ENCODE measurements at regions not wholly inside any gene's neighbourhood (a gene's known extent, or its start where the extent isn't known, plus 50 kb on each side); places are given as distances from the start of the nearest gene placed in this dataset.
"Not testable (repeated sequence)": the region's sequence is repeated elsewhere in the genome, so short reads cannot be mapped to it uniquely, and the experiment has no call there.

GRCh38 chr5:93682471-93683404, 58.7 kb downstream of the POU5F2 start:
- not testable (repeated sequence) for H3K4me3 ChIP-seq (ENCODE audit: low read length); H3K9ac ChIP-seq (ENCODE audit: low read length); H3K9me3 ChIP-seq (ENCODE audit: control insufficient read depth, low read length); H3K27me3 ChIP-seq (replicated peaks; ENCODE audit: control insufficient read depth, insufficient read depth, low read length); H3K36me3 ChIP-seq (ENCODE audit: control insufficient read depth, insufficient read depth, low read length, severe bottlenecking)
- DNase-seq (ENCODE audit: low read depth) = peak; percentile 36
- H3K4me1 ChIP-seq (ENCODE audit: control insufficient read depth, insufficient read depth, low read length) = peaks cover 19% of the 10 kb centered on the region

- peak; percentile 37 for DNase-seq (ENCODE audit: low read depth)
- Histone ChIP-seq H3K9me3 (ENCODE audit: control insufficient read depth, low read length) (no peaks in the 10 kb centered on the region), H3K9ac (ENCODE audit: low read length) (no peak overlapping the region), H3K36me3 (ENCODE audit: control insufficient read depth, insufficient read depth, low read length, severe bottlenecking) (no peaks in the 10 kb centered on the region), H3K4me1 (ENCODE audit: control insufficient read depth, insufficient read depth, low read length) (peaks cover 29% of the 10 kb centered on the region), H3K4me3 (ENCODE audit: low read length) (no peak overlapping the region), H3K27me3 (replicated peaks; ENCODE audit: control insufficient read depth, insufficient read depth, low read length) (no peaks in the 10 kb centered on the region)
Observed at GRCh38 chr5:93681432-93681831, 60.0 kb downstream of the POU5F2 start.

- Histone ChIP-seq H3K4me1 (ENCODE audit: control insufficient read depth, insufficient read depth, low read length) (peaks cover 37% of the 10 kb centered on the region), H3K36me3 (ENCODE audit: control insufficient read depth, insufficient read depth, low read length, severe bottlenecking) (no peaks in the 10 kb centered on the region), H3K27me3 (replicated peaks; ENCODE audit: control insufficient read depth, insufficient read depth, low read length) (no peaks in the 10 kb centered on the region), H3K9me3 (ENCODE audit: control insufficient read depth, low read length) (no peaks in the 10 kb centered on the region), H3K9ac (ENCODE audit: low read length) (no peak overlapping the region), H3K4me3 (ENCODE audit: low read length) (peak overlapping the region; percentile 1)
- DNase-seq (ENCODE audit: low read depth) = peak; percentile 95
Observed at GRCh38 chr5:93677359-93677891, 64.0 kb downstream of the POU5F2 start.

GRCh38 chr5:93676704-93677103, 64.7 kb downstream of the POU5F2 start:
- Histone ChIP-seq H3K36me3 (ENCODE audit: control insufficient read depth, insufficient read depth, low read length, severe bottlenecking) (no peaks in the 10 kb centered on the region), H3K9me3 (ENCODE audit: control insufficient read depth, low read length) (no peaks in the 10 kb centered on the region), H3K9ac (ENCODE audit: low read length) (no peak overlapping the region), H3K4me1 (ENCODE audit: control insufficient read depth, insufficient read depth, low read length) (peaks cover 31% of the 10 kb centered on the region), H3K27me3 (replicated peaks; ENCODE audit: control insufficient read depth, insufficient read depth, low read length) (no peaks in the 10 kb centered on the region), H3K4me3 (ENCODE audit: low read length) (peak overlapping the region; percentile 28)
- peak; percentile 18 for DNase-seq (ENCODE audit: low read depth)

- Histone ChIP-seq H3K9ac (ENCODE audit: low read length) (no peak overlapping the region), H3K4me1 (ENCODE audit: control insufficient read depth, insufficient read depth, low read length) (peaks cover 22% of the 10 kb centered on the region), H3K4me3 (ENCODE audit: low read length) (no peak overlapping the region), H3K9me3 (ENCODE audit: control insufficient read depth, low read length) (no peaks in the 10 kb centered on the region), H3K36me3 (ENCODE audit: control insufficient read depth, insufficient read depth, low read length, severe bottlenecking) (no peaks in the 10 kb centered on the region), H3K27me3 (replicated peaks; ENCODE audit: control insufficient read depth, insufficient read depth, low read length) (no peaks in the 10 kb centered on the region)
- no peak for DNase-seq (ENCODE audit: low read depth)
Observed at GRCh38 chr5:93675460-93676450, 65.6 kb downstream of the POU5F2 start.

- no peak overlapping the region for H3K4me3 ChIP-seq (ENCODE audit: low read length)
- no peak for DNase-seq (ENCODE audit: low read depth)
Observed at GRCh38 chr5:93674866-93675459, 66.4 kb downstream of the POU5F2 start.

GRCh38 chr5:93674138-93674537, 67.3 kb downstream of the POU5F2 start:
- no peak for DNase-seq (ENCODE audit: low read depth)
- Histone ChIP-seq H3K27me3 (replicated peaks; ENCODE audit: control insufficient read depth, insufficient read depth, low read length) (no peaks in the 10 kb centered on the region), H3K4me3 (ENCODE audit: low read length) (no peak overlapping the region), H3K9me3 (ENCODE audit: control insufficient read depth, low read length) (no peaks in the 10 kb centered on the region), H3K36me3 (ENCODE audit: control insufficient read depth, insufficient read depth, low read length, severe bottlenecking) (no peaks in the 10 kb centered on the region), H3K9ac (ENCODE audit: low read length) (no peak overlapping the region), H3K4me1 (ENCODE audit: control insufficient read depth, insufficient read depth, low read length) (peaks cover 22% of the 10 kb centered on the region)

More at GRCh38 chr5:93674866-93675459, 66.4 kb downstream of the POU5F2 start:
- Histone ChIP-seq H3K27me3 (replicated peaks; ENCODE audit: control insufficient read depth, insufficient read depth, low read length) (no peaks in the 10 kb centered on the region), H3K4me1 (ENCODE audit: control insufficient read depth, insufficient read depth, low read length) (peaks cover 22% of the 10 kb centered on the region), H3K9me3 (ENCODE audit: control insufficient read depth, low read length) (no peaks in the 10 kb centered on the region), H3K36me3 (ENCODE audit: control insufficient read depth, insufficient read depth, low read length, severe bottlenecking) (no peaks in the 10 kb centered on the region), H3K9ac (ENCODE audit: low read length) (no peak overlapping the region)

GRCh38 chr5:93673316-93673954, 68.0 kb downstream of the POU5F2 start:
- Histone ChIP-seq H3K4me1 (ENCODE audit: control insufficient read depth, insufficient read depth, low read length) (peaks cover 22% of the 10 kb centered on the region), H3K4me3 (ENCODE audit: low read length) (no peak overlapping the region), H3K36me3 (ENCODE audit: control insufficient read depth, insufficient read depth, low read length, severe bottlenecking) (no peaks in the 10 kb centered on the region), H3K27me3 (replicated peaks; ENCODE audit: control insufficient read depth, insufficient read depth, low read length) (no peaks in the 10 kb centered on the region), H3K9ac (ENCODE audit: low read length) (no peak overlapping the region), H3K9me3 (ENCODE audit: control insufficient read depth, low read length) (no peaks in the 10 kb centered on the region)
- no peak for DNase-seq (ENCODE audit: low read depth)

- Histone ChIP-seq H3K9ac (ENCODE audit: low read length) (no peak overlapping the region), H3K4me3 (ENCODE audit: low read length) (no peak overlapping the region), H3K4me1 (ENCODE audit: control insufficient read depth, insufficient read depth, low read length) (no peaks in the 10 kb centered on the region), H3K27me3 (replicated peaks; ENCODE audit: control insufficient read depth, insufficient read depth, low read length) (no peaks in the 10 kb centered on the region), H3K36me3 (ENCODE audit: control insufficient read depth, insufficient read depth, low read length, severe bottlenecking) (no peaks in the 10 kb centered on the region), H3K9me3 (ENCODE audit: control insufficient read depth, low read length) (no peaks in the 10 kb centered on the region)
- no peak for DNase-seq (ENCODE audit: low read depth)
Observed at GRCh38 chr5:93665648-93666047, 75.8 kb downstream of the POU5F2 start.

- no peaks in the 10 kb centered on the region for H3K27me3 ChIP-seq (replicated peaks; ENCODE audit: control insufficient read depth, insufficient read depth, low read length)
- H3K4me1 ChIP-seq (ENCODE audit: control insufficient read depth, insufficient read depth, low read length) = peaks cover 10% of the 10 kb centered on the region
- no peaks in the 10 kb centered on the region for H3K9me3 ChIP-seq (ENCODE audit: control insufficient read depth, low read length)
- no peak overlapping the region for H3K9ac ChIP-seq (ENCODE audit: low read length)
- no peak for DNase-seq (ENCODE audit: low read depth)
- H3K36me3 ChIP-seq (ENCODE audit: control insufficient read depth, insufficient read depth, low read length, severe bottlenecking) = no peaks in the 10 kb centered on the region
- no peak overlapping the region for H3K4me3 ChIP-seq (ENCODE audit: low read length)
Observed at GRCh38 chr5:93660677-93661076, 77.7 kb downstream of the NR2F1 start.

Data from adipocyte (in vitro differentiated cells).